Neural cell (in vitro differentiated cells): ENCODE measurements at regions not wholly inside any gene's neighbourhood (a gene's known extent, or its start where the extent isn't known, plus 50 kb on each side); places are given as distances from the start of the nearest gene placed in this dataset.

ENCODE experiments used
- EZH2 ChIP-seq: fragments of 200-600, 300-800 bp; shearing (Covaris generic), sonication (generic); IDR thresholded peaks from 2 replicates; pipeline ENCODE4 v1.6.1; 2014; ENCODE audit warnings: antibody characterized with exemption, low read length, borderline replicate concordance, mild to moderate bottlenecking; ENCODE audit not compliant: insufficient read depth, poor library complexity, severe bottlenecking
- MXI1 ChIP-seq: fragments of 450-650 bp; conservative IDR thresholded peaks from 2 replicates; pipeline ENCODE4 v1.6.1; 2014; ENCODE audit warnings: antibody characterized with exemption, mild to moderate bottlenecking; ENCODE audit not compliant: poor library complexity, severe bottlenecking
- POLR2AphosphoS5 ChIP-seq: IDR thresholded peaks from 2 replicates; pipeline ENCODE4 v1.6.1; 2012
- TAF1 ChIP-seq: IDR thresholded peaks from 2 replicates; pipeline ENCODE4 v1.6.1; 2012; ENCODE audit warnings: low read depth
- TF ChIP-seq, protein P1 (sequence below): fragments of 450-650 bp; IDR thresholded peaks from 2 replicates; pipeline ENCODE4 v1.5.1; 2014; ENCODE audit warnings: antibody characterized with exemption, mild to moderate bottlenecking, moderate library complexity; ENCODE audit not compliant: poor library complexity, severe bottlenecking
- TF ChIP-seq, protein P2 (sequence below): IDR thresholded peaks from 2 replicates; pipeline ENCODE4 v1.6.1; 2012; ENCODE audit warnings: borderline replicate concordance

- no peak for TF ChIP-seq MXI1
- TF ChIP-seq, protein P1, sequence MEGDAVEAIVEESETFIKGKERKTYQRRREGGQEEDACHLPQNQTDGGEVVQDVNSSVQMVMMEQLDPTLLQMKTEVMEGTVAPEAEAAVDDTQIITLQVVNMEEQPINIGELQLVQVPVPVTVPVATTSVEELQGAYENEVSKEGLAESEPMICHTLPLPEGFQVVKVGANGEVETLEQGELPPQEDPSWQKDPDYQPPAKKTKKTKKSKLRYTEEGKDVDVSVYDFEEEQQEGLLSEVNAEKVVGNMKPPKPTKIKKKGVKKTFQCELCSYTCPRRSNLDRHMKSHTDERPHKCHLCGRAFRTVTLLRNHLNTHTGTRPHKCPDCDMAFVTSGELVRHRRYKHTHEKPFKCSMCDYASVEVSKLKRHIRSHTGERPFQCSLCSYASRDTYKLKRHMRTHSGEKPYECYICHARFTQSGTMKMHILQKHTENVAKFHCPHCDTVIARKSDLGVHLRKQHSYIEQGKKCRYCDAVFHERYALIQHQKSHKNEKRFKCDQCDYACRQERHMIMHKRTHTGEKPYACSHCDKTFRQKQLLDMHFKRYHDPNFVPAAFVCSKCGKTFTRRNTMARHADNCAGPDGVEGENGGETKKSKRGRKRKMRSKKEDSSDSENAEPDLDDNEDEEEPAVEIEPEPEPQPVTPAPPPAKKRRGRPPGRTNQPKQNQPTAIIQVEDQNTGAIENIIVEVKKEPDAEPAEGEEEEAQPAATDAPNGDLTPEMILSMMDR = no peak
- no peak for TF ChIP-seq POLR2AphosphoS5
- TF ChIP-seq, protein P2, sequence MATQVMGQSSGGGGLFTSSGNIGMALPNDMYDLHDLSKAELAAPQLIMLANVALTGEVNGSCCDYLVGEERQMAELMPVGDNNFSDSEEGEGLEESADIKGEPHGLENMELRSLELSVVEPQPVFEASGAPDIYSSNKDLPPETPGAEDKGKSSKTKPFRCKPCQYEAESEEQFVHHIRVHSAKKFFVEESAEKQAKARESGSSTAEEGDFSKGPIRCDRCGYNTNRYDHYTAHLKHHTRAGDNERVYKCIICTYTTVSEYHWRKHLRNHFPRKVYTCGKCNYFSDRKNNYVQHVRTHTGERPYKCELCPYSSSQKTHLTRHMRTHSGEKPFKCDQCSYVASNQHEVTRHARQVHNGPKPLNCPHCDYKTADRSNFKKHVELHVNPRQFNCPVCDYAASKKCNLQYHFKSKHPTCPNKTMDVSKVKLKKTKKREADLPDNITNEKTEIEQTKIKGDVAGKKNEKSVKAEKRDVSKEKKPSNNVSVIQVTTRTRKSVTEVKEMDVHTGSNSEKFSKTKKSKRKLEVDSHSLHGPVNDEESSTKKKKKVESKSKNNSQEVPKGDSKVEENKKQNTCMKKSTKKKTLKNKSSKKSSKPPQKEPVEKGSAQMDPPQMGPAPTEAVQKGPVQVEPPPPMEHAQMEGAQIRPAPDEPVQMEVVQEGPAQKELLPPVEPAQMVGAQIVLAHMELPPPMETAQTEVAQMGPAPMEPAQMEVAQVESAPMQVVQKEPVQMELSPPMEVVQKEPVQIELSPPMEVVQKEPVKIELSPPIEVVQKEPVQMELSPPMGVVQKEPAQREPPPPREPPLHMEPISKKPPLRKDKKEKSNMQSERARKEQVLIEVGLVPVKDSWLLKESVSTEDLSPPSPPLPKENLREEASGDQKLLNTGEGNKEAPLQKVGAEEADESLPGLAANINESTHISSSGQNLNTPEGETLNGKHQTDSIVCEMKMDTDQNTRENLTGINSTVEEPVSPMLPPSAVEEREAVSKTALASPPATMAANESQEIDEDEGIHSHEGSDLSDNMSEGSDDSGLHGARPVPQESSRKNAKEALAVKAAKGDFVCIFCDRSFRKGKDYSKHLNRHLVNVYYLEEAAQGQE = no peak
- TF ChIP-seq EZH2 = no peak
- TF ChIP-seq TAF1 = no peak
Observed at GRCh38 chrX:131763674-131764073, 219.8 kb downstream of the OR13H1 start.
